ENCODE measurements at regions not wholly inside any gene's neighbourhood (a gene's known extent, or its start where the extent isn't known, plus 50 kb on each side); places are given as distances from the start of the nearest gene placed in this dataset.

DNA sequence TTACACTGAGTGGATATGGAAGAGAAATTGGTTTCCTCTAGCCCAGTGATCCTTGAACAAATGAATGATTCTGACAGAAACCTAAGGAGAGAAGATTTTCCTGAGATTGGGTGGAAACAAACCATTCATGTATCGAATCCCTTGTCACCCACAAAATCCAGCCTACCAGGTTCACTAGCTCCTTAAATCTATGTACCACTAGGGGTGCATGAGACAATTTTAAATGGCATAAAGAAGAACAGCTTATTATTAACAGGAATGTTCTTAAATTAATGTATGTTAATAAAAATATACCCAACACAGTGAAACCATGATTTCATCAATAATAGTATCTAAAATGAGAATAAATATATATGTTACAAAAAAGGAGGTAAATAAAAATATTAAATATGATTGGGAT is 118.4 kb upstream of the LNX1 start:
- no peak overlapping the region for H3K27ac ChIP-seq (ENCODE audit: extremely low read length, insufficient read depth, low read length)
- H4K20me1 ChIP-seq (ENCODE audit: insufficient read depth, low read length): no peaks in the 10 kb centered on the region
- ChIA-PET POLR2A (no interaction called here), CTCF (ENCODE audit: low intra/inter-chr PET ratio, low total read pairs) (no interaction called here)
- H3K4me2 ChIP-seq (ENCODE audit: low read depth, low read length): no peak overlapping the region
- in situ Hi-C loops (cut with HindIII; ENCODE audit: extremely low pct_ligation_motif_present, low pct_unique_long_range_greater_than_20kb) (loop anchor here (5.0 kb wide), 1 partner anchor 518 kb away; the partner anchor contains the start of gene PDGFRA), intact Hi-C loops (cut with micrococcal nuclease; ENCODE audit: unreplicated experiment) (loop anchor here (10.0 kb wide), 2 partner anchors 195 to 215 kb away; no protein-coding TSS in a partner anchor)
- no peaks in the 10 kb centered on the region for H3K36me3 ChIP-seq (replicated peaks in 1 of 2; ENCODE audit: control insufficient read depth in 1 of 2, insufficient read depth in 2 of 2, low read length in 2 of 2)
- no TSS peak for BruUV-seq (replicated peaks)
- no peaks in the 10 kb centered on the region for H3K4me1 ChIP-seq (ENCODE audit: insufficient read depth, low read length)
- H2AFZ ChIP-seq (ENCODE audit: low read length): no peak overlapping the region
- H3K9me3 ChIP-seq (ENCODE audit: low read length): no peaks in the 10 kb centered on the region
- H3K27me3 ChIP-seq (ENCODE audit: control insufficient read depth in 1 of 2, insufficient read depth in 2 of 2, low read length in 2 of 2): 0 out of 5 replicates have a peak, but pooled peaks cover 0 to 6% of the 10 kb centered on the region in 2 experiments
- H3K79me2 ChIP-seq (ENCODE audit: insufficient read depth, low read length): no peaks in the 10 kb centered on the region
- H3K9ac ChIP-seq (ENCODE audit: insufficient read depth, low read depth, low read length): no peak overlapping the region
- no peak for DNase-seq (ENCODE audit: low spot score)
- no peak for FAIRE-seq
- WGBS (ENCODE audit: low lambda C conversion rate): 58% methylated on average over 1 of the region's 1 CpG
- no peak for TF ChIP-seq MEIS1 (CRISPR knock-in tag; IDR thresholded peaks at IDR 0.05; ENCODE audit: borderline replicate concordance)
- H3K4me3 ChIP-seq (replicated peaks in 1 of 3; ENCODE audit: insufficient read depth in 1 of 3, low read depth in 2 of 3, low read length in 3 of 3): no peak overlapping the region
- no peak for ATAC-seq

DNA sequence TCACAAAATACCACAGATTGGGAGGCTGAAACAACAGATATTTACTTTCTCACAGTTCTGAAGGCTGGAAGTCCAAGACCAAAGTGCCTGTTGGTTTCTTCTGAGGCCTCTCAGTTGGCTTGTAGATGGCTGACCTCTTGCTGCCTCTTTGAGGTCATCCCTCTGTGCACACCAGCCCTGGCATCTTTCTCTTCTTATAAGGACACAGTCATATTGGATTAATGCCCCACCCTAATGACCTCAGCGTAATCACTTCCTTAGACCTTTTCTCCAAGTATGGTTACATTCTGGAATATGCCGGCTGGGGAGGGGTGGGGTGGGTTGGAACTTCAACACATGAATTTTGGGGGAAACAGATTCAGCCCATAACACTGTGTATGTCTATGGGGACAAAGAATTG is 116.2 kb upstream of the LNX1 start:
- no peaks in the 10 kb centered on the region for H3K36me3 ChIP-seq (replicated peaks in 1 of 2; ENCODE audit: control insufficient read depth in 1 of 2, insufficient read depth in 2 of 2, low read length in 2 of 2)
- ChIA-PET POLR2A (no interaction called here), CTCF (ENCODE audit: low intra/inter-chr PET ratio, low total read pairs) (interaction anchor here (2.1 kb wide), 1 partner anchor 526 kb away, joined by 15 read pairs; no protein-coding TSS in a partner anchor)
- intact Hi-C loops (cut with micrococcal nuclease; ENCODE audit: unreplicated experiment): loop anchor here (10.0 kb wide), 2 partner anchors 197 to 213 kb away; no protein-coding TSS in a partner anchor
- 0 out of 5 replicates have a peak, but pooled peaks cover 0 to 6% of the 10 kb centered on the region in 2 experiments for H3K27me3 ChIP-seq (ENCODE audit: control insufficient read depth in 1 of 2, insufficient read depth in 2 of 2, low read length in 2 of 2)
- no peaks in the 10 kb centered on the region for H3K9me3 ChIP-seq (ENCODE audit: low read length)
- peaks cover 14% of the 10 kb centered on the region for H3K4me1 ChIP-seq (ENCODE audit: insufficient read depth, low read length)
- ATAC-seq (no peak), DNase-seq (ENCODE audit: low spot score) (no peak), FAIRE-seq (no peak)
- in situ Hi-C loops (cut with HindIII; ENCODE audit: extremely low pct_ligation_motif_present, low pct_unique_long_range_greater_than_20kb): loop anchor here (5.0 kb wide), 1 partner anchor 520 kb away; the partner anchor contains the start of gene PDGFRA
- no peak overlapping the region for H3K4me3 ChIP-seq (replicated peaks in 1 of 3; ENCODE audit: insufficient read depth in 1 of 3, low read depth in 2 of 3, low read length in 3 of 3)
- H4K20me1 ChIP-seq (ENCODE audit: insufficient read depth, low read length): no peaks in the 10 kb centered on the region
- no TSS peak for BruUV-seq (replicated peaks)
- no peak overlapping the region for H3K4me2 ChIP-seq (ENCODE audit: low read depth, low read length)
- H3K27ac ChIP-seq (ENCODE audit: extremely low read length, insufficient read depth, low read length): no peak overlapping the region
- no peak overlapping the region for H2AFZ ChIP-seq (ENCODE audit: low read length)
- WGBS (ENCODE audit: low lambda C conversion rate): 52% methylated on average over 2 of the region's 2 CpGs
- H3K9ac ChIP-seq (ENCODE audit: insufficient read depth, low read depth, low read length): no peak overlapping the region
- H3K79me2 ChIP-seq (ENCODE audit: insufficient read depth, low read length): no peaks in the 10 kb centered on the region
- TF ChIP-seq ARNT (IDR thresholded peaks at IDR 0.05): no peak
- TF ChIP-seq ZNF44 (CRISPR knock-in tag; IDR thresholded peaks at IDR 0.05): no peak
- TF ChIP-seq THYN1 (CRISPR knock-in tag; IDR thresholded peaks at IDR 0.05; ENCODE audit: borderline replicate concordance, low read depth): no peak
- TF ChIP-seq ZNF432 (CRISPR knock-in tag; IDR thresholded peaks at IDR 0.05; ENCODE audit: borderline replicate concordance): no peak
- no peak for TF ChIP-seq ZMYM2 (CRISPR knock-in tag; IDR thresholded peaks at IDR 0.05)
- TF ChIP-seq, protein P1, sequence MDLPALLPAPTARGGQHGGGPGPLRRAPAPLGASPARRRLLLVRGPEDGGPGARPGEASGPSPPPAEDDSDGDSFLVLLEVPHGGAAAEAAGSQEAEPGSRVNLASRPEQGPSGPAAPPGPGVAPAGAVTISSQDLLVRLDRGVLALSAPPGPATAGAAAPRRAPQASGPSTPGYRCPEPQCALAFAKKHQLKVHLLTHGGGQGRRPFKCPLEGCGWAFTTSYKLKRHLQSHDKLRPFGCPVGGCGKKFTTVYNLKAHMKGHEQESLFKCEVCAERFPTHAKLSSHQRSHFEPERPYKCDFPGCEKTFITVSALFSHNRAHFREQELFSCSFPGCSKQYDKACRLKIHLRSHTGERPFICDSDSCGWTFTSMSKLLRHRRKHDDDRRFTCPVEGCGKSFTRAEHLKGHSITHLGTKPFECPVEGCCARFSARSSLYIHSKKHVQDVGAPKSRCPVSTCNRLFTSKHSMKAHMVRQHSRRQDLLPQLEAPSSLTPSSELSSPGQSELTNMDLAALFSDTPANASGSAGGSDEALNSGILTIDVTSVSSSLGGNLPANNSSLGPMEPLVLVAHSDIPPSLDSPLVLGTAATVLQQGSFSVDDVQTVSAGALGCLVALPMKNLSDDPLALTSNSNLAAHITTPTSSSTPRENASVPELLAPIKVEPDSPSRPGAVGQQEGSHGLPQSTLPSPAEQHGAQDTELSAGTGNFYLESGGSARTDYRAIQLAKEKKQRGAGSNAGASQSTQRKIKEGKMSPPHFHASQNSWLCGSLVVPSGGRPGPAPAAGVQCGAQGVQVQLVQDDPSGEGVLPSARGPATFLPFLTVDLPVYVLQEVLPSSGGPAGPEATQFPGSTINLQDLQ (CRISPR knock-in tag; IDR thresholded peaks at IDR 0.05): no peak
- TF ChIP-seq BCL3 (CRISPR knock-in tag; IDR thresholded peaks at IDR 0.05): no peak
- TF ChIP-seq IKZF5 (CRISPR knock-in tag; IDR thresholded peaks at IDR 0.05): no peak
- no peak for TF ChIP-seq GATAD2A (CRISPR knock-in tag; IDR thresholded peaks at IDR 0.05)
- no peak for TF ChIP-seq ZNF124 (CRISPR knock-in tag; IDR thresholded peaks at IDR 0.05)
